SK-N-MC (cell line): ENCODE measurements at regions not wholly inside any gene's neighbourhood (a gene's known extent, or its start where the extent isn't known, plus 50 kb on each side); places are given as distances from the start of the nearest gene placed in this dataset.

ENCODE experiments used
- EZH2 ChIP-seq: fragments of 200-600 bp; sonication (generic); IDR thresholded peaks from one replicate; pipeline ENCODE4 v1.6.1; 2017; ENCODE audit warnings: antibody characterized with exemption
- POLR2AphosphoS5 ChIP-seq: IDR thresholded peaks from 2 replicates; pipeline ENCODE4 v1.6.1; 2012; ENCODE audit warnings: mild to moderate bottlenecking, low read depth, low read length, borderline replicate concordance

DNA sequence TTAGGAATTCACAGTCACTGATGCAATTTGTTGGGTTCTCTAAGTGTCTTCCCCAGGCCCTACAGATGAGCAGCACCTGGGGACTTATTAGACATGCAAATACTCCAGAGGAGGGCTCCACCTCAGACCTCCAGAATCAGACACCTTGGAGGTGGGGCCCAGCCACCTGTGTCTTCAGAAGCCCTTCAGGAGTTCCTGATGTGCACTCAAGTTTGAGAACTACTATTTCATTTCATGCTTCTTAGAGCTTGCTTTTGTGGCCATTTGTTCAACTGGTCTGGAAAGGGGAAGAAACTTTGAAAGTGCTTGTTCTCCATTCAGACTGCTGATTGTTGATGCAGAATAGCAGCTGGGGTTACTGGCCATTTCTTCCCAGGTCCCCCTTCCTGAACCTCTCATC, 472.0 kb downstream of the COG6 start:
- TF ChIP-seq EZH2: no peak
- no peak for TF ChIP-seq POLR2AphosphoS5
